ENCODE measurements at regions not wholly inside any gene's neighbourhood (a gene's known extent, or its start where the extent isn't known, plus 50 kb on each side); places are given as distances from the start of the nearest gene placed in this dataset.

DNA sequence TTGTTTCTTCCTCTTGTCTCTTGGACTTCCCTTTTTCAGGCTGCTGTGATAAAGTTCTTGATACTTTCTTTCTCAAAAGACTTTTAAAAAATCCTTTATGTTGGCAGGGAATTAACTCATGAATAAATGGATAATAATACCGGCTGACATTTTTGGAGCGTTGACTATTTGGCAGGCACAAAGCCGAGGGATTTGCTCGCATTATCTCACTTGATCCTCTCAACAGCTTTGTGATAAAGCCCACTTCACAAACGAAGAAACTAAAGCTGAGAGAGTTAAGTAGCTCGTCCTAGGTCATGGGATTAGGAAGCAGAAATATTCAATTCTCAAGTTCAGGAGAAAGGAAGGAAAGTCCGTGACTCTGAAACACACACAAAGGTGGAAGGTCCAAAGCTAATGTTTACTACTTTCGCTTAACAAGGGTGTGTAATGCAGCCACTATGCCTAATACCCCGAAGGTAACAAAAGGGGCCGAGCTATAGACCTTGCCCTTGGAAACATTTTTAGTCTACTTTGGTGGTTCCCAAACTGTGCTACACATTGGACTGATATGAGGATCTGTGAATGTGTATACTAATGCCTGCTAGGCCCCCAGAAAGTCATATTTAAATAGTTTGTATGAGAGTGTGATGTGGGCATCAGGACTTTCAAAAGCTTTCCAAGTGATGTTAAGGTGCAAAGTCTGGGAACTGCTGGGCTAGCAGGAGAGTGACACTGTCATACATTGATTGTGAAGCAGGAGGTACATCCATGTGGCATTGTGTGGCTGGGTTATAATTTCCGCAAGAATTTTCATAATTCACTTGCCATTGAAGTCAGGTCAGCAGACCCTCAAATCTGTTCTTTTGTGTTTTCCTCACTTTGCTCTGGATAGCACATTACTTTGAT lies 508.4 kb downstream of the PLCL1 start:
- Histone ChIP-seq H3K4me2 (ENCODE audit: low read length) (no peak overlapping the region), H4K20me1 (ENCODE audit: low read length) (no peaks in the 10 kb centered on the region), H3K27ac (ENCODE audit: low read length) (no peak overlapping the region), H3K4me3 (ENCODE audit: low read length) (no peak overlapping the region), H3K9ac (ENCODE audit: low read length) (no peak overlapping the region), H2AFZ (ENCODE audit: low read length) (no peak overlapping the region), H3K27me3 (ENCODE audit: low read length) (peaks cover 34% of the 10 kb centered on the region), H3K9me2 (replicated peaks; ENCODE audit: low read length) (no peaks in the 10 kb centered on the region), H3K79me2 (ENCODE audit: low read length) (no peaks in the 10 kb centered on the region), H3K36me3 (ENCODE audit: low read depth, low read length) (no peaks in the 10 kb centered on the region), H3K9me3 (ENCODE audit: low read length) (no peaks in the 10 kb centered on the region), H3F3A (ENCODE audit: low read length, unreplicated experiment) (no peaks in the 10 kb centered on the region), H3K4me1 (ENCODE audit: insufficient read depth, low read length) (no peaks in the 10 kb centered on the region)
- BruUV-seq (replicated peaks), result no TSS peak
- TF ChIP-seq EZH2phosphoT487 (IDR thresholded peaks at IDR 0.05; ENCODE audit: borderline replicate concordance, low read length) (no peak), EZH2 (IDR thresholded peaks at IDR 0.05; ENCODE audit: low read length, unreplicated experiment) (no peak)
- TF ChIP-seq, protein P1, sequence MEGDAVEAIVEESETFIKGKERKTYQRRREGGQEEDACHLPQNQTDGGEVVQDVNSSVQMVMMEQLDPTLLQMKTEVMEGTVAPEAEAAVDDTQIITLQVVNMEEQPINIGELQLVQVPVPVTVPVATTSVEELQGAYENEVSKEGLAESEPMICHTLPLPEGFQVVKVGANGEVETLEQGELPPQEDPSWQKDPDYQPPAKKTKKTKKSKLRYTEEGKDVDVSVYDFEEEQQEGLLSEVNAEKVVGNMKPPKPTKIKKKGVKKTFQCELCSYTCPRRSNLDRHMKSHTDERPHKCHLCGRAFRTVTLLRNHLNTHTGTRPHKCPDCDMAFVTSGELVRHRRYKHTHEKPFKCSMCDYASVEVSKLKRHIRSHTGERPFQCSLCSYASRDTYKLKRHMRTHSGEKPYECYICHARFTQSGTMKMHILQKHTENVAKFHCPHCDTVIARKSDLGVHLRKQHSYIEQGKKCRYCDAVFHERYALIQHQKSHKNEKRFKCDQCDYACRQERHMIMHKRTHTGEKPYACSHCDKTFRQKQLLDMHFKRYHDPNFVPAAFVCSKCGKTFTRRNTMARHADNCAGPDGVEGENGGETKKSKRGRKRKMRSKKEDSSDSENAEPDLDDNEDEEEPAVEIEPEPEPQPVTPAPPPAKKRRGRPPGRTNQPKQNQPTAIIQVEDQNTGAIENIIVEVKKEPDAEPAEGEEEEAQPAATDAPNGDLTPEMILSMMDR (conservative IDR thresholded peaks at IDR 0.05; ENCODE audit: low read depth, low read length), result no peak
- ChIA-PET POLR2A (ENCODE audit: unreplicated experiment) (no interaction called here), CTCF (interaction anchor here (0.6 kb wide), 1 partner anchor 1176 kb away, joined by 4 read pairs; no protein-coding TSS in a partner anchor)
- no peak for ATAC-seq
- intact Hi-C loops (cut with micrococcal nuclease), result loop anchor here (5.0 to 10.0 kb wide), 2 partner anchors 1282 to 1549 kb away; no protein-coding TSS in a partner anchor
- no peak for DNase-seq

DNA sequence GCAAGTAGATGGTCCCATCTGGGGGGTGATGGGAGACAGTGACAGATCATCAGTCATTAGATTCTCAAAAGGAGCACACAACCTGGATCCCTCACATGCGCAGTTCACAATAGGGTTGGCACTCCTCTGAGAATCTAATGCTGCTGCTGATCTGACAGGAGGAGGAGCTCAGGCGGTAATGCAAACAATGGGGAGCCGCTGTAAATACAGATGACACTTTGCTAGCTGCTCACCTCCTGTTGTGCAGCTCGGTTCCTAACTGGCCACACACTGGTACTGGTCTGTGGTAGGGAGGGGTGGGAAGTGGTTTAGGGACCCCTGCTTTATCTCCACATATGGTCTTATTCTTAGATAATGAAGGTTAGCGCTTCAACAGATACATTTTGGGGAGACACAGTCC lies 506.6 kb downstream of the PLCL1 start:
- Histone ChIP-seq H3K79me2 (ENCODE audit: low read length) (no peaks in the 10 kb centered on the region), H3F3A (ENCODE audit: low read length, unreplicated experiment) (no peaks in the 10 kb centered on the region), H3K9me3 (ENCODE audit: low read length) (no peaks in the 10 kb centered on the region), H3K9ac (ENCODE audit: low read length) (no peak overlapping the region), H3K4me1 (ENCODE audit: insufficient read depth, low read length) (no peaks in the 10 kb centered on the region), H3K27ac (ENCODE audit: low read length) (no peak overlapping the region), H3K27me3 (ENCODE audit: low read length) (peaks cover 37% of the 10 kb centered on the region), H2AFZ (ENCODE audit: low read length) (no peak overlapping the region), H3K36me3 (ENCODE audit: low read depth, low read length) (no peaks in the 10 kb centered on the region), H4K20me1 (ENCODE audit: low read length) (no peaks in the 10 kb centered on the region), H3K4me2 (ENCODE audit: low read length) (no peak overlapping the region), H3K4me3 (ENCODE audit: low read length) (no peak overlapping the region), H3K9me2 (replicated peaks; ENCODE audit: low read length) (no peaks in the 10 kb centered on the region)
- CTCF ChIA-PET, result no interaction called here
- ATAC-seq (no peak), DNase-seq (no peak)
- no TSS peak for BruUV-seq (replicated peaks)
- intact Hi-C loops (cut with micrococcal nuclease), result loop anchor here (5.0 to 10.0 kb wide), 2 partner anchors 1284 to 1551 kb away; no protein-coding TSS in a partner anchor
- POLR2A ChIA-PET (ENCODE audit: unreplicated experiment), result no interaction called here
- TF ChIP-seq EZH2phosphoT487 (IDR thresholded peaks at IDR 0.05; ENCODE audit: borderline replicate concordance, low read length) (no peak), EZH2 (IDR thresholded peaks at IDR 0.05; ENCODE audit: low read length, unreplicated experiment) (no peak)
- TF ChIP-seq, protein P1 (conservative IDR thresholded peaks at IDR 0.05; ENCODE audit: low read depth, low read length), result no peak

Measured in PC-3 (cell line).